ENCODE measurements at regions not wholly inside any gene's neighbourhood (a gene's known extent, or its start where the extent isn't known, plus 50 kb on each side); places are given as distances from the start of the nearest gene placed in this dataset.

DNA sequence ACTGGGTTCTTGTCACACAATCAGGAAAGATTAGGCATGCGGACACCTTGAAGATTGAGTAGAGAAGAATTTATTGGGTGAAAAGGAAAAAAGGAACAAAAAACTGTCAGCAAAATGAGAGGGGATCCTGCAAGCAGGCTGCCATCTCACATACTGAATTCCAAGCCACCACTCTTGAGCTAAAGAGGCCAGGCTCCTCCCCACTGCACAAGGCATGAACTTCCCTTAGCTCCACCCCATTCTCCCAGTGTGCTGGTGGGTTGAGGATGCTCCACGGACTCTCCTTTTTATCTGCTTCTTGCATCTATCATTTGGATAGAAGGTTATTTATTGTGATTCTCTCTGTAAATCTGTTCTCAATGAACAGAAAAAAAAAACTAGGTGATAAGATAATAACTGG, 79.6 kb downstream of the ANKRD7 start:
- no peak for FAIRE-seq
- Histone ChIP-seq H3K9ac (ENCODE audit: control insufficient read depth, extremely low read depth, insufficient read depth, low read length) (no peak overlapping the region), H3K79me2 (ENCODE audit: control insufficient read depth, insufficient read depth, low read length) (no peaks in the 10 kb centered on the region), H3K27ac (ENCODE audit: control insufficient read depth, insufficient read depth, low read length) (no peak overlapping the region), H3K4me1 (ENCODE audit: control insufficient read depth, extremely low read depth, insufficient read depth, low read length) (no peaks in the 10 kb centered on the region), H3K9me3 (ENCODE audit: control insufficient read depth, low read depth, low read length) (no peaks in the 10 kb centered on the region), H3K27me3 (ENCODE audit: control insufficient read depth, extremely low read depth, insufficient read depth, low read length) (no peaks in the 10 kb centered on the region), H3K36me3 (ENCODE audit: control insufficient read depth in 2 of 2, extremely low read depth in 1 of 2, insufficient read depth in 2 of 2, low read length in 2 of 2) (no peaks in the 10 kb centered on the region), H3K9me1 (ENCODE audit: control insufficient read depth, extremely low read depth, insufficient read depth, low read length) (no peaks in the 10 kb centered on the region), H4K20me1 (ENCODE audit: control insufficient read depth, extremely low read depth, insufficient read depth, low read length) (no peaks in the 10 kb centered on the region), H3K4me2 (ENCODE audit: control insufficient read depth, extremely low read depth, insufficient read depth, low read depth, low read length) (no peak overlapping the region), H3K4me3 (ENCODE audit: control insufficient read depth in 2 of 3, extremely low read depth in 1 of 3, insufficient read depth in 2 of 3, low read depth in 1 of 3, low read length in 3 of 3) (no peak overlapping the region), H2AFZ (ENCODE audit: control insufficient read depth, low read length) (no peak overlapping the region)
- DNase-seq (ENCODE audit: low read depth, low spot score): no peak
- no peak for TF ChIP-seq EZH2 (IDR thresholded peaks at IDR 0.05; ENCODE audit: low read length)
- TF ChIP-seq, protein P1, sequence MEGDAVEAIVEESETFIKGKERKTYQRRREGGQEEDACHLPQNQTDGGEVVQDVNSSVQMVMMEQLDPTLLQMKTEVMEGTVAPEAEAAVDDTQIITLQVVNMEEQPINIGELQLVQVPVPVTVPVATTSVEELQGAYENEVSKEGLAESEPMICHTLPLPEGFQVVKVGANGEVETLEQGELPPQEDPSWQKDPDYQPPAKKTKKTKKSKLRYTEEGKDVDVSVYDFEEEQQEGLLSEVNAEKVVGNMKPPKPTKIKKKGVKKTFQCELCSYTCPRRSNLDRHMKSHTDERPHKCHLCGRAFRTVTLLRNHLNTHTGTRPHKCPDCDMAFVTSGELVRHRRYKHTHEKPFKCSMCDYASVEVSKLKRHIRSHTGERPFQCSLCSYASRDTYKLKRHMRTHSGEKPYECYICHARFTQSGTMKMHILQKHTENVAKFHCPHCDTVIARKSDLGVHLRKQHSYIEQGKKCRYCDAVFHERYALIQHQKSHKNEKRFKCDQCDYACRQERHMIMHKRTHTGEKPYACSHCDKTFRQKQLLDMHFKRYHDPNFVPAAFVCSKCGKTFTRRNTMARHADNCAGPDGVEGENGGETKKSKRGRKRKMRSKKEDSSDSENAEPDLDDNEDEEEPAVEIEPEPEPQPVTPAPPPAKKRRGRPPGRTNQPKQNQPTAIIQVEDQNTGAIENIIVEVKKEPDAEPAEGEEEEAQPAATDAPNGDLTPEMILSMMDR (optimal IDR thresholded peaks at IDR 0.05 in 1 of 3, IDR thresholded peaks at IDR 0.05 in 1 of 3, conservative IDR thresholded peaks at IDR 0.05 in 1 of 3; ENCODE audit: extremely low read depth in 1 of 3, insufficient read depth in 2 of 3, low read length in 3 of 3): no peak
- dilution Hi-C loops (cut with MboI; ENCODE audit: extremely low pct_ligation_motif_present, low sequenced_read_pairs): no loop called here

DNA sequence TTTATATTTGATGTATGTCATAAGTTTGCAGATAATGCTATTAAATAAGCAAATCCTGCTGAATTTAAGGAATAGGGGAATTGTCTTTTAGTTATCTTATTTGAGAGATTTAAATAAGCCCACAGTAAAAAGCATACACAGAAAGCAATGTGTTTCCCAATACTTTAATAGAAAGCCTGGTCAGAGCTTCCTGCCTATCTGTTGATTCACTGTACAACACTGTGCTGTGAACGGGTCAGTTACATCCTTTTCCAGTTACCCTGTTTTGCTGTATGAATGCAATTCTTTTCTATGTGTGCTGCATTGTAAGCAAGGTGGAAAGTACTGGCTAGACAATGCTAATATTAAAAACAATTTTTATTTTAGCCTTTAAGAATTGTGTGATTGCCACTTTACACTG, 81.2 kb downstream of the ANKRD7 start:
- no peak overlapping the region for H3K27ac ChIP-seq (ENCODE audit: control insufficient read depth, insufficient read depth, low read length)
- no peak for TF ChIP-seq EZH2 (IDR thresholded peaks at IDR 0.05; ENCODE audit: low read length)
- TF ChIP-seq, protein P1 (optimal IDR thresholded peaks at IDR 0.05 in 1 of 3, IDR thresholded peaks at IDR 0.05 in 1 of 3, conservative IDR thresholded peaks at IDR 0.05 in 1 of 3; ENCODE audit: extremely low read depth in 1 of 3, insufficient read depth in 2 of 3, low read length in 3 of 3): no peak
- no peaks in the 10 kb centered on the region for H3K79me2 ChIP-seq (ENCODE audit: control insufficient read depth, insufficient read depth, low read length)
- H3K4me3 ChIP-seq (ENCODE audit: control insufficient read depth in 2 of 3, extremely low read depth in 1 of 3, insufficient read depth in 2 of 3, low read depth in 1 of 3, low read length in 3 of 3): no peak overlapping the region
- dilution Hi-C loops (cut with MboI; ENCODE audit: extremely low pct_ligation_motif_present, low sequenced_read_pairs): no loop called here
- no peaks in the 10 kb centered on the region for H3K9me3 ChIP-seq (ENCODE audit: control insufficient read depth, low read depth, low read length)
- H3K4me1 ChIP-seq (ENCODE audit: control insufficient read depth, extremely low read depth, insufficient read depth, low read length): no peaks in the 10 kb centered on the region
- FAIRE-seq: no peak
- no peak for DNase-seq (ENCODE audit: low read depth, low spot score)
- H3K36me3 ChIP-seq (ENCODE audit: control insufficient read depth in 2 of 2, extremely low read depth in 1 of 2, insufficient read depth in 2 of 2, low read length in 2 of 2): no peaks in the 10 kb centered on the region
- no peak overlapping the region for H3K9ac ChIP-seq (ENCODE audit: control insufficient read depth, extremely low read depth, insufficient read depth, low read length)
- H3K9me1 ChIP-seq (ENCODE audit: control insufficient read depth, extremely low read depth, insufficient read depth, low read length): no peaks in the 10 kb centered on the region
- H3K4me2 ChIP-seq (ENCODE audit: control insufficient read depth, extremely low read depth, insufficient read depth, low read depth, low read length): no peak overlapping the region
- no peaks in the 10 kb centered on the region for H3K27me3 ChIP-seq (ENCODE audit: control insufficient read depth, extremely low read depth, insufficient read depth, low read length)
- no peaks in the 10 kb centered on the region for H4K20me1 ChIP-seq (ENCODE audit: control insufficient read depth, extremely low read depth, insufficient read depth, low read length)
- no peak overlapping the region for H2AFZ ChIP-seq (ENCODE audit: control insufficient read depth, low read length)

All from keratinocyte (primary cell).